GM19372 (cell line): ENCODE measurements at regions not wholly inside any gene's neighbourhood (a gene's known extent, or its start where the extent isn't known, plus 50 kb on each side); places are given as distances from the start of the nearest gene placed in this dataset.

Experiments used
- ATAC-seq: cut with Tn5 transposase; IDR thresholded peaks from one replicate; pipeline ENCODE4 v1.9.1; 2021; ENCODE audit warnings: mild to moderate bottlenecking, low read depth, moderate library complexity; ENCODE audit not compliant: unreplicated experiment

DNA sequence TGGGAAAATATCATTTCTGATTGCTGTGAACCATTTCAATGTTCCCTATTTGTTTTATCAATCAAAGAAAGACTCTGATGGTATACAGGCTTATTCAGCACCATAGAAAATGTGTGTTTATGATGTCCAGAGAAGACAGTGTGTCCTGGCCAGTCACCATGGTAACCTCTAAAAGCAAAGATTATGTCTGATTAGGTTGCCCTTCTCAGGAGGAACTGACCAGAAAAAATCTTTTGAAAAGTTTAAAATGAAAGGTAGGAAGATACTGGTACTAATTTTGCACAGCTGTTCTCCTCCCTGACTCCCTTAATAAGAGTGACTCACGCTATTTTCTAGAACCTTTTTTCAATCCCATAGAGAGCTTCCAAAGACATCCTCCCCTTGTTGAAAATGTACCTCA, 391.8 kb upstream of the DCN start:
- no peak for ATAC-seq

DNA sequence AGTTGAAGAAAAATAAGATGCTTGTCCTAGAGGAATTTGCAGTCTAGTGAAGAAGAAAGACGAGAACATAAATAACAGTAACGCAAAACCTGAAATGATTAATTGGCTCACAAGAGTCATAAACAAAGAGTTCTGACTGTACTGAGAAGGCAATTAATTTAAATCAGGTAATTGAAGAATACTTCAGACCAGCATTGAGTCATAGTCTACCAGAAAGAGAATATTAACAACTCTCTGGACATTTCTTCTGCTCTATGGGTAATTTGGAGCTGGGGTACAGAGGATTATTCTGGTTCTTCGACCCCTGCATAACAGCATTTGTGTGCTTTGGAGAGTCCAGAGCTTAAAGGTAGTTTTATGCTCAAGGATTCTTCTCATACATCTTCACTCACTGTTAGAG, 390.3 kb upstream of the DCN start:
- no peak for ATAC-seq

DNA sequence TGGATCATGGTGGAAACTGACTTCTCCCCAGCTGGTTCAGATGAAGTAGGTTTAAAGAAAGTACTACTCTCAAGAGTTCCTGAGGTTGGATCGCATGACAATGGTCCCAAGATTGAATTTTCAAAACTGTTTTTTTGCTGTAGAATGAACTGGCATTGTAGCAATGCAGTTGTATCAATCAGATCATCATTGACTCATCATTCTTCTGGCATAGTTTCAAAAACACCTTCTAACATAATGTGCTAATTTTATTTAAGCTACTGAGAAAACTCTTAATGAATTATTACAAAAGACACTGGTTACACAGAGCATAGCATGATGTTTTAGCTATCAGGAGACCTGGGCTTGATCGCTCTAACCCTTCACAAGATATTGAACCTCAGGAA, 384.5 kb upstream of the DCN start:
- no peak for ATAC-seq

DNA sequence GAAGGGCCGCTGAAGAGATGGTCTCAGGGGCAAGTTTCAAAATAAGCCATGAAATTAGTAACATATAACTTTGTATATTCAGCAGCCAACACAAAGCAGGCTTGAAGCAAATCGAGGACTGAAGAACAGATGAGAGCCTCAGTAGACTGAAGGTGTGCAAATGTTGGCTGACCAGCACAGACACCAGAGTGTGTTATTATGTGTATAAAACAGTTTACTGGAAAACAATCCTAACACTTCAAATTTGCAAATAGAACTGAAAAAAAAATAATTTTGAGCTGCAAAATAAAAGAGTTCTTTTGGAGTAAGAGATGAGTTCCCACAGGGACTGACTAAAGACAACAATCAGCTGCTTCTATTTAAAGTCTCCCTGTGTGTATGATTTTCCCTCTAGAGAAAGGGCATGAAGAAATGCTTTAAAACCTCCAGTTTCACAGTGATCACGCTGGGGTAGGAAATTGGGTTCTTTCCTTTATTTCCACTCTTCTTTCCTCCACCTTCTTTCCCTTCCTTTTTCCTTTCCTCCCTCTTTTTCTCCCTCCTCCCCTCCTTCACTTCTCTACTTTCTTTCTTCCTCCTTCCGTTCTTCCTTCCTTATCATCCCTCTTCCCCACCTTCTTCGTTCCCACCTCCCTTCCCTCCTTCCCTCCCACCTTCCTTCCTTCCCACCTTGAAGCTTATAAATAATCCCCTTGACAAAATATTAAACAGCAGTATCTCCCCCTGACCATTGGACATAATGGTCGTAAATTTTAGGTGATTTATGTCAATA, 383.9 kb upstream of the DCN start:
- ATAC-seq, result no peak

DNA sequence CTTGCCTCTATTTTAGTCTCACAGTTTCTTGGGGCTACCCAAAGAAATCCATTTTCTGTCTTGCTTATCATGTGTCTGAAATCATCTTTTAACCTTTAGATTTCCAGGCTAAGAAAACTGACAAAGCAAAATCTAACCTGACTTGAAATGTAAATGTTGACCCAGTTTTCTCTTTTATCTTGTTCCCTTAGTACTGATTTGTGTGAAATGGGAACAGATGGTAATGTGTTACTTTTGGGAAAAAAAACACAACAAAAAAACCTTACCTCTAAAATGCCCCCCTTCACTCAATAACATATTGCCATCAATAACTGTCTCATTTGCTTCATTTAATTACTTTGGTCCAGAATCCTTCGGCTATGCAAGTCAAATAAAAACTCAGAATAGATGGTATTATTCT, 383.2 kb upstream of the DCN start:
- no peak for ATAC-seq

DNA sequence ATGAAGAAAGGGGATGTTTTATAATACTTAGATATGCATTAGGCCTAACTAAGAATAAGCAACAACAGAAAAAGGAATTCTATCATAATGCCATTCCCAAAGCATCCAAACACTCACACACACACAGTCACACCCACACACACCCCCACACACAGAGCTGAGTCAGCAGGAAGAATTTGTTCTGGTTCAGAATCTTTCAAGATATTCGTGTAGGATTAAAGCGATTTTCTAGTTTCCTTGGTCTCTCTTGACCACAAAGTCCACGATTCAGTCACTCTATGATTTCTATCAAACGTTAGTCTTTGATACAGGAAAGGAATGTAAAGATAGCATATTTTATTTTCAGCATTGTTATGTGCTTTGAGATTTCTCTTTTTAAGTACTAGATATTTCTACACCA, 382.6 kb upstream of the DCN start:
- ATAC-seq, result no peak

DNA sequence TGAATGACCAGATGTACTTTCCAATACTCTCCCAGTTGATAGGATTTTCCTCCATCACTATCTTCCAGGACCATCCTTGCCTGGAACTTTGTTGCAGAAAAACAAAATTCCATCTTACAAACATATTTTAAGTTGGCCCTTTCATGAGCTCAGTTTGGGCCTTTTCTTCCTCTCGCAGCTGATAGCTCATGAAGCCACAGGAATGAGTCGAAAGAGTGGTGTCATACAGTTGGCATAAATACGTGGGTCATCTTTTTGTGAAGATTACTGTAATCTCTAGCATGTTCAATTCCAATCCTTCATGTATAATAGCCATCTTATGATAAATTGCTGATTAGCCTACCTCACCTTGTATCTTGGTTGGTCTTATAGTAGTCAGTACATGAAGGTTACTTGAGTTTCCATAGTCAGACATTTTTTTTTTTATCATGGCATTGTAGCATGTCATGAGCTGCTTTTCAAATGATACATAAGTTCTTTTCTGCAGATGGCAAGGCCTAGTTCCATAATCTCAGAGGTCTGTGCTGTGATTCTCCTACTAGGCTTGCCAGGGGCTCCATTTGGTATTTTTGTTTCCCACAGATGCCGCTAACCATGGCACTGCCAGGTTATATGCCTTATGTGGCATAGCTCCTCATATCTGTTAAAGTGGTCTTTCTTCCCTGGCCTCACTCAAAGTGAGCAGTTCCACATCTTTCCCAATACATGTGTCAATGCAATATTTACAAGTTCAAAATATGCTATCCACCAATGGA, 380.6 kb upstream of the DCN start:
- ATAC-seq, result no peak

DNA sequence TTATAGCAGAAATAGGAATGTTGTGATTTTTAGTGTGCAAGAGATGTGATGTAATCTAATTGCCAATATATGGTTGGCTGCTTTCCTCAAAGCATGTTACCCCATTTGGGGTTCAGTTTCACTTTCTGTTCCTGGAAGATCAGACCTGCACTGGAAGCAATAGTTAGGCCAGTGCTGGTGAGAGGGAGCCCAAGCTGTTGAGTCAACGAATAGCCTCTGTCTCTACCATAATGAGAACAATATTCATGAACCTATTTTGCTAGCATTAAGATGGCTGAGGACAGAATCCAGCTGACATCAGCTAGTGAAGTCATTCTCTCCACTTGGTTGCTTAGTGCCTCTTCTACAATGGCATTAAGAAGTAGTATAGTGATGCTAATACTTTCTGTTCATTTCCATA, 379.9 kb upstream of the DCN start:
- no peak for ATAC-seq

DNA sequence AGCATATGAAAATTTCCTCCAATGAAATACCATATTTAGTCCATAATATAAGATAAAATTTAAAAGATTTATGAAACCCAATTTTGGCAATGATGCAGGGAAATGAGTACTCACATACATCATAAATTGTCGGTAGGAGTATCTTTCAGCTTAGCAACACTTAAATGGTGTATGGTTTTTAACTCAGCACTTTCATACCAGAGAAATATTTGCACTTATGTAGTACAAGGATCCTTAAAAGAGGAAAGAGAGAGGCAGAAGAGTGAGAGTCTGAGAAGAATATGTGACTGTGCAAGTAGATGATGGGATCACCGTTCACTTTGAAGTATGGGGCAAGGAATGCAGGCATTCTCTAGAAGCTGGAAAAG, 379.3 kb upstream of the DCN start:
- no peak for ATAC-seq

DNA sequence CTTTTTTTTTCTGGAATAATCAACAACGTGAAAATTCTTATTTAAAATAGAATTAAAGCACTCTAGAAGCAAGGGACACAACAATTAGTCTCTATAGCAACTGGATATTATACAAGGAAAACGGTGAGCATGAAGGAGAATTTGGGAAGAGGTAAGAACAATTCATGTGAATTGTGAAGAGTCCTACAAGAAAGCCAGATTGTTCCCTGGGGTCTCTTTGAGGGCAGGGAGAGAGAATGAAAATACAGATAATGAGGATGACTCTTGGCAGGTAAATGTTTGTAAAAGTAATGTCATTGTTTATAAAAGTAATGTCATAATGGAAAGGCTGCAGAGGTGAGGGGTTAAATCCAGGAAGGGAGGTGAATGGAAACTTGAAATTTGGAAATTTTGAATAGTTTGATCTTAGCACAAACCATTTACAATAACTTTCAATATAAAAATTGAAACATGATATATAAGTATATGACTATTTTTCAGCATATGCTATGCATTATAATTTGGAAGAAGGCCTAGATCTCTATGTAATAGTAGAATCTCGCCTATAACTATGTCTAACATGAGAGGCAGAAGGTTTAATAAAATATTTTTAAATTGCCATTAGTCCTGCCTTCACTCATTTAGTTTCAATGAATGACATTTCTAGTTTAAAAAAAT, 378.8 kb upstream of the DCN start:
- no peak for ATAC-seq

DNA sequence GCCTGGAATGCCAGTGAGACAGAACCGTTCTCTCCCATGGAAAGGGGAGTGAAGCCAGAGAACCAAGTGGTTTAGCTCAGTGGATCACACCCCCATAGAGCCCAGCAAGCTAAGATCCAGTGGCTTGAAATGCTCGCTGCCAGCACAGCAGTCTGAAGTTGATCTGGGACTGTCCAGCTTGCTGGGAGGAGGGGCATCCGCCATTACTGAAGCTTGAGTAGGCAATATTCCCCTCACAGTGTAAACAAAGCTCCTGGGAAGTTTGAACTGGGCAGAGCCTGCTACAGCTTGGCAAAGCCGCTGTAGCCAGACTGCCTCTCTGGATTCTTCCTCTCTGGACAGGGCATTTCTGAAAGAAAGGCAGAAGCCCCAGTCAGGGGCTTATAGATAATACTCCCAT, 374.3 kb upstream of the DCN start:
- no peak for ATAC-seq

DNA sequence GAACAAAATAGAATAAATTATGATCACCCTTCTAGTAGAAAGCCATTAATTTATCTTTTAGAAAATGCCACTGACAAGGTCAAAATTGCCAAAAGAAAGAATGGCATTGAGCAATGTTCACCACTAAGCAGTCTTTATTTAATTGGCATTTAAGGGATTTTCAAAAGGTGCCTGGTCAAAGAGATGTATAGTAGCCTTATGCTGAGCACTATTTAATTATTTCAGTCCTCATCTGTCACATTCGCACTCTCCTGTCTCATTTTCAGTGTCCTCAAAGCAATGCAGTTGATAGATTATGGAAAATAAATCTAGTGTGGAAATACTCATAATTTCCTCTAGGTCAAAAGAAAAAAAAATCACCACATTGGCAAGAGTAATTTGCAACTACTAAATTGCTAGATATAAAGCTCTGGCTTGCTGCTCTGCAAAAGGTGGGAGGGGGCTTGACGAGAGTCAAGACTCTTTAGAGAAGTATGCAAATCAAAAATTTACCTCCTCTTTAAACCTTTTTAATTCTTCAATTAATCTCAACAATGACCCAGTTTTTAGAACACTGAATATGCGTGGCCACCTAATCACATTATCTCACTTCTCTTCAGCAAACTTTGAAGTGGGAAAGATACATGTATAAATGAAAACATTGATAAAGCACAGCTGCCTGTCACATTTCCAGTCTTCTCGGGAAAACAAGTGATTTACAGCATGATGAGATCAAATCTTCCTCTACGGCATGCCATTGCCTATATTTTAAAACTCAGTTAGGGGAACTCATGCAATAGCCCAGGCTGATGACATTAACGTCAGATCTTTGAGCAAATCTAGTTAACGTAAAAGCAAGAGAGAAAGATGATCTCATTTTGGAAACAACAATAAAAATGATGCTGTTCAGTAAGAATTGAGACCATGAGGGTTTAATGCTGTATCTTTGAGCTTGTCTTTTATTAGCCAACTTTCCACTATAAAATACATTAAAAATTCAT, 373.1 kb upstream of the DCN start:
- ATAC-seq, result no peak

DNA sequence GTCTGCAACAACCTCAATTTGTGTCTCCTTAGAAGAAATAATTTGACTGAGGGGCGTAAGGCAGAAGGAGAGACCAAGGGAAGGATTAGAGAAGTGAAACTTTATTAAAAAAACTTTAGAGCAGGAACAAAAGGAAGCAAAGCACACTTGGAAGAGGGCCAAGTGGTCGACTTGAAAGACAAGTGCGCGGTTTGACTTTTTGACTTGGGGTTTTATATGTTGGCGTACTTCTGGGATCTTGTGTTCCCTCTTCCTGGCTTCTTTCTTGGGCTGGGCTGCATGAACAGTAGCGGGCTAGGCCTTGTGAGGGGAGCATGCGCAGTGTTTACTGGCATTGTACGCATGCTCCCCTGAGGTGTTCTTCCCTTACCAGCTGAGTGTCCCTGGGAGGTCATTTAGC, 369.3 kb upstream of the DCN start:
- no peak for ATAC-seq

DNA sequence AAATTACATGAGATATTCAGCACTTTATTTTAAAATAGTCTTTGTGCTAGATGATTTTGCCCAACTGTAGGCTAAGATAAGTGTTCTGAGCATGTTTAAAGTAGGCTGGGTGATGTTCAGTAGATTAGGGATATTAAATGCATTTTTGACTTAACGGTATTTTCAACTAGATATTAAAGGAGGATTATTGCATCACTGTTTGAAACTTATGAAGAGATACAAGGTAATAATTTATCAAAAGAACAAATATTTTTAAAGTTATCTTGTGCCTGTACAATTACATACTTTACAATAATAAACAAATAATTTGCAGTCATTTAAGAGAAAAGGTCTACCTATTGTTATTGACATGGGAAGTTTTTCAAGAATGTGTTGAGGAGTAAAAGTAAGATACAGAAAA, 368.6 kb upstream of the DCN start:
- no peak for ATAC-seq

DNA sequence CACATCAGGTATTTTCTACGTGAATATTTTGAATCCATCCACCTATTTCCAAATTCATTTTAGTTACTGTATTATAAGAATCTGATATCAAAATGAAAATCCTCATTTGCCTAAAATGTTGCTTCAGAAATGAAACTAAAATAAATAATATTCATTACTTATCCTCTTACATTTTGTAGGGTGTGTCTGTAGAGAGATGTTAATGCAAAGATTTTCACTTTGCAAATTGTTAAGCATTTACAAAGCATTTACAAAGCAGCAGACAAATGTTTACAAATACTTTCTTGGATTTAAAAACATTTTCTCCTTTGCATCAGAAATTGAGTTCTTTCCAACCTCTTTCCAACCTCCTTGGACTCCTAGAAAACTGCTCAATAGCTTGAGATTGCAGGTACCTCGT, 360.0 kb upstream of the DCN start:
- no peak for ATAC-seq

DNA sequence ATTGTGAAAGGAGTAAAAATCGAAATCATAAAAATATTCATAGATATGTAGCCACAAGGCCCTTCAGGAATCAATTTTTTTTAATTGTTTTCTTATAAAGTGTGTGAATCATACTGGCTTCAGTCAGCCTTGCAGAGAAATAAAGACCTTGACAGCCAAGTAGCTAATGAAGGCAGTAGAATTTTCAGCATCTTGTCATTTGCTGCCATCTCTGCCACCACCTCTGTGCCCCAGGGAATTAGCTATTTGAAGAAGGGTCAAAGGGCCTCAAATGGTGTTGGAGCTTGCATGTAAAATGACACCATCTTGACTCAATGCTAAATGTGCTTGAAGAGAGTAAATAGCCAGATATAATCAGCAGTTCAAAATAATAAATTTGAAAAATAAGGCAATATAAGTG, 359.4 kb upstream of the DCN start:
- no peak for ATAC-seq

DNA sequence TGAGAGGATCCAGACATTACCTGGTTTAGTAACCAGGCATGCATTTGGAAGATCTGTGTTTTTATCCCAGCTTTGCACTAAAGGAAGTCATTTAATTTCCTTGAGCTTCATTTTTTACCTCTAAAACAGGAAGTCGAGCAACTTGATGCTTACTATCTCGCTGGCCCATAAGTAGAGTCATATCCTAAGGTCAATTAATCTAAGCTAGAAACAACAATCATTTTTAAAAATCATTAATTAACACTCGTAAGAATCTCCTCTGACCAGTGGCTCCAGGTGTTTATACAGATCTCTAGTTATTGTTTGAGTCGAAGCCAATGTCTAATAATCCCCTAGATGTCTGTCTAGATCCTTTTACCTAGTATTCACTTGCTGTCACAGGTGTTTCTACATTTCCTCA, 355.8 kb upstream of the DCN start:
- no peak for ATAC-seq

DNA sequence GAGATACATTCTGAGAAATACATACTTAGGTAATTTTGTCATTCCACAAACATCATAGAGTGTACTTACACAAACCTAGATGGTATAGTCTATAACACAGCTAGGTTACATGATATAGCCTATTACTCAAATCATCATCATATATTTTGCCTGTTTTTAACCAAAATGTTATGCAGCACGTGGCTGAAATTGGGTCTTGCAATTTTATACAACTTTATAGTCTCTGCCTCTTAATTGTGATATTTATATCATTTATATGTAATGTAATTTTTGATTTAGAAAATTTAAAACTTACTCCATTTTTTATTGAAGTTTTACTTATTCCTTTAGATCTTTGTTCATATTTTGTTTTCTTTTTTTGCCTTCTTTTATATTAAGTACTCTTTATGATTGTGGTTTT, 350.7 kb upstream of the DCN start:
- no peak for ATAC-seq

DNA sequence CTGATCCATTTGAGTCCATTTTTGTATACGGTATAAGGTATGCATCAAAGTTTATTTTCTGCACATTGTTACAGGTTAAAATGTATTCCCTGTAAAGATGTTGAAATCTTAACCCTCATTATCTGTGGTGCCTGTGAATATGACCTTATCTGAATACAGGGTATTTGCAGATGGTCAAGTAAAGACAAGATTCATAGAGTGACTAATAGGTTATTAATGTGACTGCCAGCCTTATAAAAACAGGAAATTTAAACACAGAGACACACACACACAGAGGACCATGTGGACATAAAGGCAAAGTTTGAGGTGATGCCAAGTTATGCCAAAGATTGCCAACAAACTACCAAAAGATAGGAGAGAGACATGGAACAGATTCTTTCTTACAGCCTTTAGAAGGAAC, 347.2 kb upstream of the DCN start:
- ATAC-seq, result no peak

DNA sequence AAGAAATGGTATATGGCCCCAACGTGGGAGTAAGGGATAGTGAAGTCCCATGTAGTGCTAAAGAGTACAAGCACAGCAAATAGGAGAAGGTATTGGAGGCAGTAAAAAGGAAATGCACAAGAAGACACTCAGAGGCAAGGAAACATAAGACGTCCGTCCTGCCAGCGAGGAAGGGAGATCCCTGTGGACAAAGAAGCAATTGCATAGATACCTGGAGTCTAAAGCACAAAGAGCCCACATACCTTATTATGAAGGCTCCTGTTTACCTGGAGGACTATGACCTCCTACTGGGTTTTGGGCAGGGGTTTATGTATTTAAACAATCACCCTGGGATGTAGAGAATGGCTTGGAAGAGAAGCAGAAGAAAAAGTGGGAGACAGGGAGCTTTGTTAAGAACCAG, 341.2 kb upstream of the DCN start:
- no peak for ATAC-seq

DNA sequence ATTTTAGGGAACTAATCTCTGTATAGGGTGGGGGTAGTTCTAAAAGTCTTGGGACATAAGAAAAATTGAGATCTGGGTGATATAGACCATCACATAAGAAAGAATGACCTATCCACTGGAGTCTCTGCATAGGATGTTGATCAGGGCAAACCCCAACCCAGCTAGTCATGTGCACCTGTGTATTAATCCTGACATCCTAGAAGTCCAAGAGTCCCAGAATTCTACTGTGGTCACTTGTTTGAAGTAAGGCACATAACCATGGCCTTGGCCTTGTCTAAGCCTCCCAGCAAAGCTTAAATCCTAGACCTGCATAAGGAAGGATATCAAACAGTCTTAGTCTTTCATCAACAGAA, 334.1 kb upstream of the DCN start:
- no peak for ATAC-seq
